ENCODE measurements at regions not wholly inside any gene's neighbourhood (a gene's known extent, or its start where the extent isn't known, plus 50 kb on each side); places are given as distances from the start of the nearest gene placed in this dataset.

GRCh38 chr6:169895000-169895759, 143.8 kb downstream of the ERMARD start:
- no peaks in the 10 kb centered on the region for H3K79me2 ChIP-seq
- no peak overlapping the region for H2AFZ ChIP-seq
- no peak for DNase-seq (ENCODE audit: low spot score)
- no peaks in the 10 kb centered on the region for H3K9me3 ChIP-seq (ENCODE audit: low read depth)
- TF ChIP-seq CTCF (IDR thresholded peaks at IDR 0.05; ENCODE audit: poor library complexity) (no peak), EZH2 (IDR thresholded peaks at IDR 0.05; ENCODE audit: borderline replicate concordance) (no peak), EZH2phosphoT487 (IDR thresholded peaks at IDR 0.05; ENCODE audit: low read depth, severe bottlenecking, unreplicated experiment) (no peak)
- 89% methylated on average over 7 of the region's 7 CpGs for WGBS (ENCODE audit: low lambda C conversion rate, missing lambda C conversion rate)
- no peaks in the 10 kb centered on the region for H3K36me3 ChIP-seq (replicated peaks; ENCODE audit: insufficient read depth, low read depth)
- no peaks in the 10 kb centered on the region for H4K20me1 ChIP-seq (ENCODE audit: insufficient read depth, poor library complexity, severe bottlenecking)
- H3K4me1 ChIP-seq (ENCODE audit: insufficient read depth), result no peaks in the 10 kb centered on the region
- no peaks in the 10 kb centered on the region for H3K9me2 ChIP-seq (replicated peaks; ENCODE audit: insufficient read depth)
- no peak overlapping the region for H3K4me3 ChIP-seq
- H3K4me2 ChIP-seq, result no peak overlapping the region
- no peak overlapping the region for H3K27ac ChIP-seq
- H3K27me3 ChIP-seq, result peaks cover 4% of the 10 kb centered on the region

GRCh38 chr6:169894377-169894960, 143.0 kb downstream of the ERMARD start:
- no peaks in the 10 kb centered on the region for H3K79me2 ChIP-seq
- no peak overlapping the region for H3K4me3 ChIP-seq
- 91% methylated on average over 21 of the region's 21 CpGs for WGBS (ENCODE audit: low lambda C conversion rate, missing lambda C conversion rate)
- no peaks in the 10 kb centered on the region for H3K4me1 ChIP-seq (ENCODE audit: insufficient read depth)
- no peaks in the 10 kb centered on the region for H3K9me2 ChIP-seq (replicated peaks; ENCODE audit: insufficient read depth)
- no peak for DNase-seq (ENCODE audit: low spot score)
- H3K4me2 ChIP-seq, result no peak overlapping the region
- H4K20me1 ChIP-seq (ENCODE audit: insufficient read depth, poor library complexity, severe bottlenecking), result no peaks in the 10 kb centered on the region
- H3K27ac ChIP-seq, result no peak overlapping the region
- H3K27me3 ChIP-seq, result peaks cover 4% of the 10 kb centered on the region
- H3K9me3 ChIP-seq (ENCODE audit: low read depth), result no peaks in the 10 kb centered on the region
- no peaks in the 10 kb centered on the region for H3K36me3 ChIP-seq (replicated peaks; ENCODE audit: insufficient read depth, low read depth)
- TF ChIP-seq EZH2phosphoT487 (IDR thresholded peaks at IDR 0.05; ENCODE audit: low read depth, severe bottlenecking, unreplicated experiment) (no peak), CTCF (IDR thresholded peaks at IDR 0.05; ENCODE audit: poor library complexity) (no peak), EZH2 (IDR thresholded peaks at IDR 0.05; ENCODE audit: borderline replicate concordance) (no peak)
- no peak overlapping the region for H2AFZ ChIP-seq

GRCh38 chr6:169893624-169894023, 142.2 kb downstream of the ERMARD start:
- no peak overlapping the region for H3K4me3 ChIP-seq
- peaks cover 4% of the 10 kb centered on the region for H3K27me3 ChIP-seq
- H3K9me2 ChIP-seq (replicated peaks; ENCODE audit: insufficient read depth), result no peaks in the 10 kb centered on the region
- no peak for TF ChIP-seq CTCF (IDR thresholded peaks at IDR 0.05; ENCODE audit: poor library complexity)
- TF ChIP-seq EZH2phosphoT487 (IDR thresholded peaks at IDR 0.05; ENCODE audit: low read depth, severe bottlenecking, unreplicated experiment), result no peak
- TF ChIP-seq EZH2 (IDR thresholded peaks at IDR 0.05; ENCODE audit: borderline replicate concordance), result no peak
- H3K36me3 ChIP-seq (replicated peaks; ENCODE audit: insufficient read depth, low read depth), result no peaks in the 10 kb centered on the region
- no peaks in the 10 kb centered on the region for H4K20me1 ChIP-seq (ENCODE audit: insufficient read depth, poor library complexity, severe bottlenecking)
- 93% methylated on average over 8 of the region's 8 CpGs for WGBS (ENCODE audit: low lambda C conversion rate, missing lambda C conversion rate)
- H3K4me2 ChIP-seq, result no peak overlapping the region
- no peaks in the 10 kb centered on the region for H3K9me3 ChIP-seq (ENCODE audit: low read depth)
- H2AFZ ChIP-seq, result no peak overlapping the region
- no peaks in the 10 kb centered on the region for H3K79me2 ChIP-seq
- no peak overlapping the region for H3K27ac ChIP-seq
- no peaks in the 10 kb centered on the region for H3K4me1 ChIP-seq (ENCODE audit: insufficient read depth)
- DNase-seq (ENCODE audit: low spot score), result no peak
